ENCODE measurements at regions not wholly inside any gene's neighbourhood (a gene's known extent, or its start where the extent isn't known, plus 50 kb on each side); places are given as distances from the start of the nearest gene placed in this dataset.

- CTCF ChIA-PET, result no interaction called here
Measured at GRCh38 chr2:17104454-17104853, 413.8 kb downstream of the RAD51AP2 start.

GRCh38 chr2:17101596-17101995 lies 416.6 kb downstream of the RAD51AP2 start:
- TF ChIP-seq CTCF (IDR thresholded peaks at IDR 0.05; ENCODE audit: insufficient read depth, low read depth, low read length), result no peak
- Histone ChIP-seq H3K4me3 (ENCODE audit: low read depth, low read length) (no peak overlapping the region), H3K27me3 (ENCODE audit: control insufficient read depth, insufficient read depth, low read length) (no peaks in the 10 kb centered on the region), H3K36me3 (ENCODE audit: control insufficient read depth, insufficient read depth, low read length) (no peaks in the 10 kb centered on the region)
- ChIA-PET CTCF (no interaction called here), POLR2A (no interaction called here)
- no peak for DNase-seq (ENCODE audit: low read depth)

More at GRCh38 chr2:17104454-17104853, 413.8 kb downstream of the RAD51AP2 start:
- POLR2A ChIA-PET, result no interaction called here
- DNase-seq (ENCODE audit: low read depth), result no peak
- no peaks in the 10 kb centered on the region for H3K36me3 ChIP-seq (ENCODE audit: control insufficient read depth, insufficient read depth, low read length)
- no peaks in the 10 kb centered on the region for H3K27me3 ChIP-seq (ENCODE audit: control insufficient read depth, insufficient read depth, low read length)
- TF ChIP-seq CTCF (IDR thresholded peaks at IDR 0.05; ENCODE audit: insufficient read depth, low read depth, low read length), result no peak
- no peak overlapping the region for H3K4me3 ChIP-seq (ENCODE audit: low read depth, low read length)

GRCh38 chr2:17101091-17101490 lies 417.1 kb downstream of the RAD51AP2 start:
- Histone ChIP-seq H3K27me3 (ENCODE audit: control insufficient read depth, insufficient read depth, low read length) (no peaks in the 10 kb centered on the region), H3K4me3 (ENCODE audit: low read depth, low read length) (no peak overlapping the region), H3K36me3 (ENCODE audit: control insufficient read depth, insufficient read depth, low read length) (no peaks in the 10 kb centered on the region)
- TF ChIP-seq CTCF (IDR thresholded peaks at IDR 0.05; ENCODE audit: insufficient read depth, low read depth, low read length), result no peak
- POLR2A ChIA-PET, result no interaction called here
- no peak for DNase-seq (ENCODE audit: low read depth)
- CTCF ChIA-PET, result no interaction called here

GRCh38 chr2:17095340-17095739 lies 422.9 kb downstream of the RAD51AP2 start:
- ChIA-PET POLR2A (no interaction called here), CTCF (no interaction called here)
- DNase-seq (ENCODE audit: low read depth), result no peak
- H3K27me3 ChIP-seq (ENCODE audit: control insufficient read depth, insufficient read depth, low read length), result no peaks in the 10 kb centered on the region
- no peak for TF ChIP-seq CTCF (IDR thresholded peaks at IDR 0.05; ENCODE audit: insufficient read depth, low read depth, low read length)
- no peaks in the 10 kb centered on the region for H3K36me3 ChIP-seq (ENCODE audit: control insufficient read depth, insufficient read depth, low read length)
- no peak overlapping the region for H3K4me3 ChIP-seq (ENCODE audit: low read depth, low read length)

- no peaks in the 10 kb centered on the region for H3K36me3 ChIP-seq (ENCODE audit: control insufficient read depth, insufficient read depth, low read length)
- ChIA-PET CTCF (no interaction called here), POLR2A (no interaction called here)
- H3K4me3 ChIP-seq (ENCODE audit: low read depth, low read length), result no peak overlapping the region
- no peak for TF ChIP-seq CTCF (IDR thresholded peaks at IDR 0.05; ENCODE audit: insufficient read depth, low read depth, low read length)
- H3K27me3 ChIP-seq (ENCODE audit: control insufficient read depth, insufficient read depth, low read length), result no peaks in the 10 kb centered on the region
- DNase-seq (ENCODE audit: low read depth), result no peak
Measured at GRCh38 chr2:17093712-17094111, 424.5 kb downstream of the RAD51AP2 start.

Measured in BJ (cell line).